HG03175 (cell line): ENCODE measurements at regions not wholly inside any gene's neighbourhood (a gene's known extent, or its start where the extent isn't known, plus 50 kb on each side); places are given as distances from the start of the nearest gene placed in this dataset.
"Not testable (repeated sequence)": the region's sequence is repeated elsewhere in the genome, so short reads cannot be mapped to it uniquely, and the experiment has no call there.

Experiments used
- ATAC-seq: cut with Tn5 transposase; IDR thresholded peaks from one replicate; pipeline ENCODE4 v1.9.1; 2021; ENCODE audit warnings: mild to moderate bottlenecking, moderate library complexity; ENCODE audit not compliant: unreplicated experiment

- ATAC-seq: no peak
Measured at GRCh38 chr12:103011974-103012763, 54.7 kb downstream of the ASCL1 start.

DNA sequence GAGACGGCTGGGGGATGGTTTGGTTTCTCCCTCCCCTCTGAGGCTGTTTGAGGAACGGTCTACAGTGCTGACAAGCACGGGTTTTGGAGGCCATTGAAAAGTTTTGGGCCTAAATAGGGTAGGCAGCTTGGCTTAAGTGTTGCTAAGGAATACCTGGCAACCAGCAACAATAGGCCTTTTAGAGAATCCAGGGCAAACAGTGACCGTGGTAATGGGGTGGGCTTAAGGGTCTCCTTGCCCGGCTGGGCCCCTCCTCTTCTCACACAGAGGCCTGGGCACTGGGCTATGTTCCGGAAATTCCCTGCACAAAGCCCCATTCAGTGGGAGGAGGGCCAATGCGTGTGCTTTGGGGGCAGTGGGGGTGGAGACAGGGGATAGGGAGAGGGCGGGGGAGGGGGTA is 55.4 kb downstream of the ASCL1 start:
- ATAC-seq: no peak

DNA sequence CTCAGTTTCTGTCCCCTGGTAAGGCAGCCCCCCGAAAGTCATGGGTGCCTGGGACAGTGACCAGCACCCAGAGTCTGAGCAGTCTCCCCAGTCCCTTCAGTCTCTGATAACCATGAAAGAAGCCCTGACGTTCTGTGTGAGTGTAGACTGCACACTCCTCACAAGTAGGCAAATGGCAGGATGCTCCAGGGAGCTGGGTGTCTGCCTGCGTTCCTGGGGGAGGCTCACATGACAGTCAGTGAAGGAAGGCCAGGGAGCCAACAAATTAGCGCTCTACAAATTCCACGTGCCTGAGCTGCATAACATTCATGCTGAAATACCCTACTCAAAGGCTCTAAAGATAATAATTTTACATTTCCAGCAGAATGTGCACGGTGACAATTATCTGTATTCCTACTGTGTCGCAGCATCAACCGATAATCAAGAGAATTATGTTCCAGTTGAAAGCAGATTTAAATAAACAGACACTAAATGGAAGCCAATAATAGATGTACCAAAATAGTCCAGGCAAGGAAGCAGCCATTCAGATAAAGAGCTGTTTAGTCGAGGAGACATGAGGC is 56.3 kb downstream of the ASCL1 start:
- ATAC-seq: no peak

GRCh38 chr12:103016381-103016780 is 58.9 kb downstream of the ASCL1 start:
- no peak for ATAC-seq

DNA sequence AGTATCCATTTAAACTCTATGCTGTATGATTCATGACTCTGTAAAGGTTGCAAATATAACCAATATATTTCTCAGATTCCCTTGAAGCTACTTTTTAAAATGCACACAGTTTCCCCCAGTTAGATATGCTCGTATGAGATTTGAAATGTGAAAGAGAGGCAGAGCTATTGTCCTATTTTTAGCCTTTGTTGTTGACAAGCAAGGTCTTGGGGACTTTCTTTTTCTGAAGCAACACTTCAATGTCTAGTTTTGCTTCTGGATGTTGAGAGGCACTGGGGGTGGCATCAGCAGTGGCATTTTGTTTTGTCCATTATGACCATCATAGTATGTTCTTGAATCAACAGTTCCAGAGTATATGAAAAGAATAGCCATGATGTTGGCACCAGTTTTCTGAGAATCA is 63.4 kb downstream of the ASCL1 start:
- no peak for ATAC-seq

DNA sequence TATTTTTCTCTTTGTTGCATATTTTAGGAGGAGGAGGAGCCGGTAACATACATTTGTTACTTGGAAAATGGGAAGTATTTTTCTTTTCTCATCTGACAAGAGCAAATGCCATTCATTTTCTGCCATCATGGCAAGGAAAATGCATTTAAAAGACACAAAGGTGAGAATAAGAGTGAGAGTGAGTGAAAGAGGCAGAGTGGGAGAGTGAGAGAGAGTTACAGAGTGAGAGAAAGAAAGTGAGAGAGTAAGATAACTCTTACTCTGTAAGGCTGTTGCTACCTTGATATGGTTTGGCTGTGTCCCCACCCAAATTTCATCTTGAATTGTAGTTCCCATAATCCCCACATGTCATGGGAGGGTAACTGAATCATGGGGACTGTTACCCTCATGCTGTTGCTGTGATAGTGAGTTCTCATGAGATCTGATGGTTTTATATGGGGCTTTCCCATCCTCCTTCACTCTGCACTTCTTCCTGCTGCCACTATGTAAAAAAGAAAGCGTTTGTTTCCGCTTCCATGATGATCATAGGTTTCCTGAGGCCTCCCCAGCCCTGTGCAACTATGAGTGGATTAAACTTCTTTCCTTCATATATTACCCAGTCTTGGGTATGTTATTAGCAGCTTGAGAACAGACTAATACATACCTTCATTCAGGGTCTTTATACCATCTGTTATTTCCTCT is 64.2 kb downstream of the ASCL1 start:
- no peak for ATAC-seq

GRCh38 chr12:103024650-103025049 is 67.2 kb downstream of the ASCL1 start:
- ATAC-seq: no peak

DNA sequence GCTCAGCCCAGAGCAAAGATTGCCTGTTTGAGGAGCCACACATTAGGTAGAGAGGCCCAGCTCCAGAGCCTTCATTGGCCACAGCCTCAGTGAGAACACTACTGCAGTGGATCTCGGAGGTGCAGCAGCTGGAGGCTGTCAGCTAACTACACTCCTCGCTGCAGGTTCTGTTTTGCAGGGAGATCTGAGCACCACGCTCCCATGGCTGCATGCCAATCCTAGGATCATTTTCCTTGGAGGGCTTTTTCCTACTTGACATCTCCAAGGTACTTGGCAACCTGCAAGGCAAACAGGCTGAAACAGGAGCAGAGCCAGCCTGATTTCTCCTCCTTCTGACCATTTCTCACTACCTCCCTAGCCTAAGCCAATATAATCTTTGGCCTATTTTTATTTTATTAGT is 69.2 kb downstream of the ASCL1 start:
- not testable (repeated sequence) for ATAC-seq

- ATAC-seq: no peak
Measured at GRCh38 chr12:103028881-103029639, 71.6 kb downstream of the ASCL1 start.

DNA sequence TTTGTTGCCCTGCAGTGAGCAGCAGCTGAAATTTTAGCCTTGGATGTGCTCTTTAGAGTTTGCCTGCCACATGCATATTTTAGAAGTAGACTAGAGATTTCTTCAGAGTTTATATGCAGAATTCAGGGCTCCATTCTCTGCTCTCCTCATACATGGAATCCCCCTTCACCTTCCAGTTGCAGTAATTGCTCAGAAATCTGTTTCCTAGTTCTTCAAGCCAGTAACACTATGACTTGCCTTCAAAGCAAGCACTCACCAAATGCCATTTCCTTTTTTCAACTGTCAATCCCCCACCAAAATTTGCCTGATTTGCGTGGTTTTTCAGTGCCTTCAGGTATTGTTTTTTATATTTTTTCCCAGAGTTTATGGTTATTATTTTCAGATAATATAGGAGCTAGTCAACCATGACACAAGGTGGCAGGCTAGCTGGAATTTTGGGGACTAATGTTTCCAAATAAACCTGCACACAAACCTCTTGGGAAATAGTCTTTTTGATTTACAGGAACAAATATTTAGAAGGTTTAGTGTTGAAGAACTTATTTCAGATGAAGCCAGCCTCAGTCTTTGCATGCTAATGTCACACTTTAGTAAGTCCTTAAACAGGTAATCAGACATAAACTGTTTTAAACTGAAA is 79.2 kb downstream of the ASCL1 start:
- no peak for ATAC-seq

DNA sequence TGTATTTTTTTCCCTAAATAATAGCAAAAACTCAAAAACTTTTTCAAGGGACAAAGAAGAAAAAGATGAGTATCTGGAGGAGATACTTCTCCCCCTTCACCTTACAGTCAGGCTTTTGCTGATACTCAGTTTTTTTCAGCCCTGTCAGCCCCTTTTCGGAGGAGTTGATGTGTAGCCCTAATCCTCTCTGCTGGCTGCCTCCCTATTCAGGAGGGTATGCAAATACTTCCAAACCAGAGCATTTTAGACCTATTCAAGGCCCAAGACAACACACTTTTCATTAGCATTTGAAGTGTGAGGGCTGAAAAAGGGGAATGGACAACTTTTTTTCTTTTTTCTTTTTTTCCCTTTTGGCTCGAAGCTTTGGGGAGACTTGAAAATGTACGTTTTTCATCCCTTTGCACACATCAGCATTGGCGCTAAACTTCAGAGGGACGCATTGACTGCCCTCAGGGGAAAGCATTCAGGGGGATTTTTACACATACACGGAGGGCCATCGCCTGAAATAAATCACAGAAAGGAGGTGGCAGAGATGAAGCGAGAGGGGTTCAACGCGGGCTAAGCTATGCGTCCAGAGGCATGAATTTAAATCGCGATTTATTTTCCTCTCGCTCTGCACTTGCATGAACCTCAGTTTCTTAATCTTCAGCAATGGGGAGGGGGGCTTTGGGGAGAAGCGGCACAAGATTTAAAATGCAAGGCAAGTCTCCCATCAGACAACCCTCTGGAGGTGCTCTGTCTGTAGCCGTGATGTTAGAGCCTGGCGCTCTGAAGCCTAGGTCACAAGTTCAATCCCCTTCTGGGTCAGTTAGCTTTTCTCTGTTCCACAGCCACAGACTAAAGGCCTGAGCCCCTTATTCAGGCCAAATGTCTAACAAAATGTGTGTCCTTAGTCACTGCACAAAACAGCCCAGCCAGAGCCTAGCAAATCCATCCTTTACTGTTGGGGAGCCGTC is 86.3 kb downstream of the ASCL1 start:
- no peak for ATAC-seq

GRCh38 chr12:103046154-103046553 is 88.7 kb downstream of the ASCL1 start:
- no peak for ATAC-seq

DNA sequence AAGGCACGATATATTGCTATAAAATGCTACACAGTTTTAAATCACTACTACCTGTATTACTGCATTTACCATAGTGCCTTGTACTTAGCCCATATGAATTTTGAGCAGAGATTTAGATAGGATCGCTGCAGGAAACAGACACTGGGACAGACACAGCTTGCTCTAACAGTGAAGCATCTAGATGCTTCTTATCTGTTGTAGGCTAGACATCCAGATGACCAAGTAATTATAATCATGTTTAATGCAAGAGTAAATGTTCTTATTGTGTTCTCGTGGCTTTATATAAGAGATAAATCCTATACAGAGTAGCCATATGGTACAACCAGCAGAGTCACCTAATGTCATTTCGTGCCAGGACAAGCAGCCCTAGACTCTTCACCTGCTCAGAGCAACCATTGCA is 92.8 kb downstream of the ASCL1 start:
- ATAC-seq: no peak

DNA sequence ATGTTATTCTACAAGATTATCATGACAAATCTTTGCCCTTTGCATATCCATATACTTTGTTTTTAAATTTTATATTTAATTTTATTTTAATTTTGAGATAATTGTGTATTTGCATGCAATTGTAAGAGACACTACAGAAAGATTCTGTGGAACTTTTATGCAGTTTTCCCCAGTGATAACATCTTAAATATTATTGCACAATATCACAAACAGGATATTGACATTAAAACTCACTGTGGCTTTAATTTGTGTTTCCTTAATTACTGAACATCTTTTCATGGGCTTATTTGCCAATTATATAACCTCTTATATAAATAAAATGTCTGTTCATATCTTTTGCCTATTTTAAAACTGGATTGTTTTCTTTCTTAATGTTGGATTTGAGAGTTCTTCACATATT is 95.6 kb downstream of the ASCL1 start:
- ATAC-seq: no peak

DNA sequence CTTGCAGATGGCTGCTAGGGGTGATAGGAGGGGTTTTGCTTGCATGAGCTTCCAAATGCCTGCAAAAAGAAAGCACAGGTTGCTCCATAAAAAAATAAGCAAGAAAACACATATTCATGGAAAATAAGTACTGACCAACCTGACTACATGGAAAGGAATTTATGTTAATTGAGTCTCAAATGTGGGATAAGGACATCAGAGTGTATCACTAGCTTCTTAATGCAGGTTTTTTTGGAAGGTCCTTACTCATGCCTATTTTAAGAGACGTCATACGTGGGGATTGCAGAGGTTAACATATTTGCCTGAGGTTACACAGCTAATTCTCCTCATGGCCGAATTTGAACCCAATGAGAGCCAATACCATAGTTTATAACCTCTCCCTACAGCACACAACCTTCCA is 116.2 kb downstream of the ASCL1 start:
- no peak for ATAC-seq

DNA sequence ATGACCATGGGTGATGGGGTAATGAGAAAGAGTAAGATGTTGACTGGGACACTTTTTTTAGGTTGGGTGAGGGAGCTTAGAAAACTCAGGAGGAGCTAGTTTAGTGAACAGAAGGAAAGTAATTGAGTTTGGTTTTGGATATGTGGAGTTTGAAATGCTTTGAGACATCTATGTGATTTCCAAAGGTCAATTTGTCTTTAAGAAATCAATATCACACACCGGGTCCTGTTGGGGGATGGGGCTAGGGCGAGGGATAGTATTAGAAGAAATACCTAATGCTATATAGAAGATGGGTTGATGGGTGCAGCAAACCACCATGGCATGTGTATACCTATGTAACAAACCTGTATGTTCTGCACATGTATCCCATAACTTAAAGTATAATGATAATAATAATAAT is 118.4 kb downstream of the ASCL1 start:
- no peak for ATAC-seq

- ATAC-seq: no peak
Measured at GRCh38 chr12:103077108-103077773, 119.8 kb downstream of the ASCL1 start.

DNA sequence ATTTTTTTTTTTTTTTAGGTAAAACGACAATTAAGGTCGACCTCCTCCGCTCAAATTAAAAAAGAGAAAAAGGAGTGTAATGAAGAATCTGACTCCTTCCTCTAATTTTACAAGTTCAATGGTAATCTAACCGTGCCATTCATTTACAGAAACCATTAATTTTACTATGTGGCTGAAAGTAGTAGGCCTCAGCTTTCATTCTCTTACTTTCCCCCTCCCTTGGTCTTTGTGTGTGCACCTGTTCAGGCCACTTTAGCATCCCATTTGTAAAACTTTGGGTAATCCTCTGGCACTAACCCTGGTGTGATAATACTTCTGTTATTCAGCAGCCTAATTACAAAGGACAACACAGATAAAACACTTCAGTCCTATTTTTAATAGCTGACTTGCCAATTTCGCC is 128.1 kb downstream of the ASCL1 start:
- ATAC-seq: no peak

GRCh38 chr12:103086471-103086870 is 129.0 kb downstream of the ASCL1 start:
- ATAC-seq: no peak
